ENCODE measurements at regions not wholly inside any gene's neighbourhood (a gene's known extent, or its start where the extent isn't known, plus 50 kb on each side); places are given as distances from the start of the nearest gene placed in this dataset.

DNA sequence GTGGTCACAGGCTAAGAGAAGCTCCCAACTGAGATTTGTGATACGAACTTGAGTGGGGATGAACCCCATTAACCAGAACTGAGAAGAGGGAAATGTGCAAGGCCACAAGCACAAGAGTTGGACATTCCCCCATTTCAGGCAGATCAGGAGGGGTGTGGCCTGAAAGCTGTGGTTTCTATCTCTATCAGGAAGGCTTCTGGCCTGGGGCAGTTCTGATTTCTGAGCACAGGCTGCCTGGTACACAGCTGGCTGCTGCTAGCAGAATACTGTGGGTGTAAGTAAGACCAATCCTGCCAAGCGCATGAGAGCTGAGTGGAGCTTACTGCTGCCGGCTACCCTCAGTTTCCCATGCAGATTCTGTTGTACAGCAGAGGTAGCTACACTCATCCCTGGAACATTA is 484.6 kb downstream of the SATB2 start:
- Histone ChIP-seq H3K4me3 (ENCODE audit: low read depth, low read length) (no peak overlapping the region), H3K9ac (ENCODE audit: low read depth, low read length) (no peak overlapping the region)

DNA sequence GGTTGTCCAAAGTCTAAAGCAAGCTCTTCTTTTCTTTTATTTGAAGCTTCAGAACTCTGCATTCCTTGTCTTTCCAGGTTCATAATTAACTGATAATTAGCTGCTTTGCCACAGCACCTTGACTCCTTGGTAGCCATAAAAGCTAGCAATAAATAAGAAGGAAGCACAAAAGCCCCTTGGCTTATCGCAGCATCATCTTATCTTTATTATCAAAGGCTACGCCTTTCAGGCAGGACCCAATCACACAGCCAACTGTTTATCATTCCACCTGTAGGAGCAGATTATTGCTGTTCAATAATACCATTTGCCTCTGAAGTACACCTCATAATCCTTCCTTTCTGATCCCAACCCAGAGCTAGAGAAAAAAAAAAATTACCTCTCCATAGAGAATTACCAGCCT is 489.2 kb downstream of the SATB2 start:
- H3K9ac ChIP-seq (ENCODE audit: low read depth, low read length), result no peak overlapping the region
- H3K4me3 ChIP-seq (ENCODE audit: low read depth, low read length), result no peak overlapping the region
- no peaks in the 10 kb centered on the region for H3K27me3 ChIP-seq (ENCODE audit: control insufficient read depth, insufficient read depth, low read length)
- H3K4me1 ChIP-seq (ENCODE audit: control insufficient read depth, insufficient read depth, low read length), result no peaks in the 10 kb centered on the region
- no peaks in the 10 kb centered on the region for H3K36me3 ChIP-seq (ENCODE audit: control insufficient read depth, insufficient read depth, low read length)
- H3K9me3 ChIP-seq (ENCODE audit: control insufficient read depth, insufficient read depth, low read length), result no peaks in the 10 kb centered on the region
- no peak overlapping the region for H3K27ac ChIP-seq (ENCODE audit: low read depth, low read length)

More for the DNA sequence above, 484.6 kb downstream of the SATB2 start:
- no peaks in the 10 kb centered on the region for H3K27me3 ChIP-seq (ENCODE audit: control insufficient read depth, insufficient read depth, low read length)
- no peaks in the 10 kb centered on the region for H3K4me1 ChIP-seq (ENCODE audit: control insufficient read depth, insufficient read depth, low read length)
- no peaks in the 10 kb centered on the region for H3K36me3 ChIP-seq (ENCODE audit: control insufficient read depth, insufficient read depth, low read length)
- H3K27ac ChIP-seq (ENCODE audit: low read depth, low read length), result no peak overlapping the region
- no peaks in the 10 kb centered on the region for H3K9me3 ChIP-seq (ENCODE audit: control insufficient read depth, insufficient read depth, low read length)

DNA sequence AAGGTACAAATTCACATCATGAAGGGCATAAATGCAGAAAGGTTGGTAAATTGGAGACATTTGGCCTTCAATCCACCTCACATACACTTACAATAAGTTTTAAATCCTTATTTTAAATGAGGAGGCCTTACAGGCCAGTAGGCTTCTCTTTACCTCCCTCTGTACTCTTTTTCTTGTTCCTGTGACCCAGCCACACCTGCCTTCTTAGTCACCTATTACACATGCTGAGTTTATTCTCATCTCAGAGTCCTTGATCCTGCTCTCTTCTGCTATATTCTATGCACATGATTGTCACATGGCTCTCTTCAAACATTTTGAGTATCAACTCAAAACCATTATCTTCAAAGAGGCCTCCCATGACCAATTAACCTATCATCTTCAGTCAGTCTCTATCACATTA is 491.5 kb downstream of the SATB2 start:
- H3K4me1 ChIP-seq (ENCODE audit: control insufficient read depth, insufficient read depth, low read length), result no peaks in the 10 kb centered on the region
- H3K27me3 ChIP-seq (ENCODE audit: control insufficient read depth, insufficient read depth, low read length), result no peaks in the 10 kb centered on the region
- no peaks in the 10 kb centered on the region for H3K36me3 ChIP-seq (ENCODE audit: control insufficient read depth, insufficient read depth, low read length)
- no peak overlapping the region for H3K4me3 ChIP-seq (ENCODE audit: low read depth, low read length)
- no peak overlapping the region for H3K9ac ChIP-seq (ENCODE audit: low read depth, low read length)
- H3K9me3 ChIP-seq (ENCODE audit: control insufficient read depth, insufficient read depth, low read length), result no peaks in the 10 kb centered on the region
- H3K27ac ChIP-seq (ENCODE audit: low read depth, low read length), result no peak overlapping the region

GRCh38 chr2:198961547-198961946 is 496.2 kb downstream of the SATB2 start:
- no peaks in the 10 kb centered on the region for H3K9me3 ChIP-seq (ENCODE audit: control insufficient read depth, insufficient read depth, low read length)
- no peaks in the 10 kb centered on the region for H3K27me3 ChIP-seq (ENCODE audit: control insufficient read depth, insufficient read depth, low read length)
- no peak overlapping the region for H3K27ac ChIP-seq (ENCODE audit: low read depth, low read length)
- H3K36me3 ChIP-seq (ENCODE audit: control insufficient read depth, insufficient read depth, low read length), result no peaks in the 10 kb centered on the region
- no peak overlapping the region for H3K4me3 ChIP-seq (ENCODE audit: low read depth, low read length)
- H3K4me1 ChIP-seq (ENCODE audit: control insufficient read depth, insufficient read depth, low read length), result no peaks in the 10 kb centered on the region
- no peak overlapping the region for H3K9ac ChIP-seq (ENCODE audit: low read depth, low read length)

GRCh38 chr2:198957181-198957580 is 500.6 kb downstream of the SATB2 start:
- Histone ChIP-seq H3K27ac (ENCODE audit: low read depth, low read length) (no peak overlapping the region), H3K36me3 (ENCODE audit: control insufficient read depth, insufficient read depth, low read length) (no peaks in the 10 kb centered on the region), H3K9me3 (ENCODE audit: control insufficient read depth, insufficient read depth, low read length) (0 out of 2 replicates have a peak, but pooled peaks cover 3% of the 10 kb centered on the region), H3K9ac (ENCODE audit: low read depth, low read length) (no peak overlapping the region), H3K4me1 (ENCODE audit: control insufficient read depth, insufficient read depth, low read length) (no peaks in the 10 kb centered on the region), H3K4me3 (ENCODE audit: low read depth, low read length) (no peak overlapping the region), H3K27me3 (ENCODE audit: control insufficient read depth, insufficient read depth, low read length) (no peaks in the 10 kb centered on the region)

DNA sequence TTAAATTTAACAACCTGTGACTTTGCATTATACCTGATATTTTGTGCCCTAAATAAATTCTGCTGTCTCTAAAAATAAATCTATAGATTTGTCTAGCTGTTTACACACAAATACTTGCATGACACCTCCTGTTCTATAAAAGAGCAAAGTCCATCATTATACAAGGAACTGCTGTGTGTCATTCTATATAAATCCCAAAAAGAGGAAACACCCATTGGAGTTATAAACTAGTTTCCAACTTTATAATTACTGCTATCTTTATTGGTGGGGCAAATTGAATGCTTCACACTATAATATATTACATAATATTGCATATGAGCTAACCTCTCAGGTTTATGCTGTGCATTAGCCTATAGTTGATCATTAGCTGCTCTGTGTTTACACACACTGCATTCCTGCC is 504.4 kb downstream of the SATB2 start:
- H3K9me3 ChIP-seq (ENCODE audit: control insufficient read depth, insufficient read depth, low read length), result 0 out of 2 replicates have a peak, but pooled peaks cover 3% of the 10 kb centered on the region
- no peaks in the 10 kb centered on the region for H3K4me1 ChIP-seq (ENCODE audit: control insufficient read depth, insufficient read depth, low read length)
- no peak overlapping the region for H3K9ac ChIP-seq (ENCODE audit: low read depth, low read length)
- H3K27ac ChIP-seq (ENCODE audit: low read depth, low read length), result no peak overlapping the region
- H3K4me3 ChIP-seq (ENCODE audit: low read depth, low read length), result no peak overlapping the region
- no peaks in the 10 kb centered on the region for H3K27me3 ChIP-seq (ENCODE audit: control insufficient read depth, insufficient read depth, low read length)
- H3K36me3 ChIP-seq (ENCODE audit: control insufficient read depth, insufficient read depth, low read length), result no peaks in the 10 kb centered on the region

DNA sequence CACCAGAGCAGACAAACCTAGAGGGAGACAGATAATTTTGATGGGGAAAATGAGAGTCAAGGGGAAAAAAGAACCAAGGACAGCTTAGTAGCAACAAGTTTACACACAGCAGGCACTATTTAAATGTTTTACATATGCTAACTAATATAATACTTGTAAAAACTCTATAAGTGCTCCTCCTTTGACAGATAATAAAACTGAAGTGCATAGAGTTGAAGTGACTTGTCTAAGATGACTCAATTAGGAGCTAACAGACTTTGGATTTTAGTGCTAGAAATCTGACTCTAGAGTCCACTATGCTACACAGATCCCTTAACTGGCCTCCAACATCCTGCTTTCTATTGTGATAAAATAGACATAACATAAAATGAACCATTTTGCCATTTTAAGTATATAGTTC is 506.9 kb downstream of the SATB2 start:
- Histone ChIP-seq H3K27me3 (ENCODE audit: control insufficient read depth, insufficient read depth, low read length) (no peaks in the 10 kb centered on the region), H3K4me1 (ENCODE audit: control insufficient read depth, insufficient read depth, low read length) (no peaks in the 10 kb centered on the region), H3K4me3 (ENCODE audit: low read depth, low read length) (no peak overlapping the region), H3K27ac (ENCODE audit: low read depth, low read length) (no peak overlapping the region), H3K36me3 (ENCODE audit: control insufficient read depth, insufficient read depth, low read length) (no peaks in the 10 kb centered on the region), H3K9me3 (ENCODE audit: control insufficient read depth, insufficient read depth, low read length) (0 out of 2 replicates have a peak, but pooled peaks cover 3% of the 10 kb centered on the region), H3K9ac (ENCODE audit: low read depth, low read length) (no peak overlapping the region)

DNA sequence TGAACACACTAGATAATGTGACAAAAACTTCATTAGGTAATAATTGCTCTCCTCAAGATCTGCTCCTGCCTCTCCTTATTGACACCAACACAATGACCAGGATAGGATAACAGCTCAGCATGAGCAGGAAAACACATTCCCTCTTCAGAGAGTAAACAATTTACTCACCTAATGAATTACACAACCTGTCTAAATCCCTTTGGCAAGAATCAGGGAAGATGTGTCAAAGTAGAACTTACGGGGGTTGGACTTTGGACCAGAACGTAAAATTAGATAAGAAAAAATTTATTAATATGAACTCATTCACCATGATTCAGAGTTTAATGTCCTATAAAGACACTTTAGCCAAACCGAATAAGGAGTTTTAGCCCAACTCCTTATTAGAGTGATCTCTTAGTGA is 512.2 kb downstream of the SATB2 start:
- Histone ChIP-seq H3K9ac (ENCODE audit: low read depth, low read length) (no peak overlapping the region), H3K27ac (ENCODE audit: low read depth, low read length) (no peak overlapping the region), H3K9me3 (ENCODE audit: control insufficient read depth, insufficient read depth, low read length) (no peaks in the 10 kb centered on the region), H3K36me3 (ENCODE audit: control insufficient read depth, insufficient read depth, low read length) (no peaks in the 10 kb centered on the region), H3K27me3 (ENCODE audit: control insufficient read depth, insufficient read depth, low read length) (no peaks in the 10 kb centered on the region), H3K4me1 (ENCODE audit: control insufficient read depth, insufficient read depth, low read length) (no peaks in the 10 kb centered on the region), H3K4me3 (ENCODE audit: low read depth, low read length) (no peak overlapping the region)

DNA sequence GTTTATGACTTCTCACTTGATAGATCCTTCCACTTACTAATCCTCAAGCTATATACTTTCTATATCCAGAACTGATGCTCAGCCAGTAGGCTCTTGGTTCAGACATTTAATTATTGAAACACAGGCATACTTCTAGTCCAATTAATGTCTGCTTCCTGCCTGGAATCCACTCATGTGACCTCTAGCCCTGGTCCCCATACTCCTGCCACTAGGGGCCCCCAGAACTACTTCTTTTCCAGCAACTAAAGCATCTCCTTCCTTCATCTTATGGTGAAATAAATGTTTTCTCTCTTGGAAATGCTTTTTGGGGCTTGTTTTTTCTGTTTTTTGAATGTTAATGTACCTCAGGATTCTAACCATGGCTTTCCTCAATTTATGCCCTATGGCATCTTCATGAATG is 527.6 kb downstream of the SATB2 start:
- no peaks in the 10 kb centered on the region for H3K27me3 ChIP-seq (ENCODE audit: control insufficient read depth, insufficient read depth, low read length)
- no peak overlapping the region for H3K4me3 ChIP-seq (ENCODE audit: low read depth, low read length)
- H3K36me3 ChIP-seq (ENCODE audit: control insufficient read depth, insufficient read depth, low read length), result no peaks in the 10 kb centered on the region
- no peaks in the 10 kb centered on the region for H3K9me3 ChIP-seq (ENCODE audit: control insufficient read depth, insufficient read depth, low read length)
- H3K27ac ChIP-seq (ENCODE audit: low read depth, low read length), result no peak overlapping the region
- no peak overlapping the region for H3K9ac ChIP-seq (ENCODE audit: low read depth, low read length)
- no peaks in the 10 kb centered on the region for H3K4me1 ChIP-seq (ENCODE audit: control insufficient read depth, insufficient read depth, low read length)

DNA sequence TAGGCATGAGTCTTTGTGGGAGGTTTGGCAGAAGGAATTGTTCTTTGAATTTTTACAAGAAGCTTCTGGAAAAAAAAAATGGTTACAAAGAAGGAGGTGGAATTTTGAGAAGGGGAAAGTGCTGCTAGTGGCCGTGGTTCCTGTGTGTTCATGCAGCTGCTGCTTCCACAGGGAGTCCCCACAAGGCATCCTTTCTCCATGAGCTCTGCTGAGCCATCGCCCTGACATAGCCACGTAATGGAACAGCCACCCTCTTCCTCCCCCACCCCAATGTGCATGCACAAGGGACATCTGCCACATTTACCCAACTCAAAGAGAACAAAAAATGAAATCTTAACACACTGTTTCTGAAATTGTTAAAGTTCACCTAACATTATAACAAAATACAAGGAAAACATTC is 529.7 kb downstream of the SATB2 start:
- H3K27ac ChIP-seq (ENCODE audit: low read depth, low read length), result no peak overlapping the region
- no peaks in the 10 kb centered on the region for H3K27me3 ChIP-seq (ENCODE audit: control insufficient read depth, insufficient read depth, low read length)
- H3K9me3 ChIP-seq (ENCODE audit: control insufficient read depth, insufficient read depth, low read length), result no peaks in the 10 kb centered on the region
- no peaks in the 10 kb centered on the region for H3K4me1 ChIP-seq (ENCODE audit: control insufficient read depth, insufficient read depth, low read length)
- H3K4me3 ChIP-seq (ENCODE audit: low read depth, low read length), result no peak overlapping the region
- no peak overlapping the region for H3K9ac ChIP-seq (ENCODE audit: low read depth, low read length)
- no peaks in the 10 kb centered on the region for H3K36me3 ChIP-seq (ENCODE audit: control insufficient read depth, insufficient read depth, low read length)

GRCh38 chr2:198917926-198918720 is 539.6 kb downstream of the SATB2 start:
- no peak overlapping the region for H3K27ac ChIP-seq (ENCODE audit: low read depth, low read length)
- H3K4me3 ChIP-seq (ENCODE audit: low read depth, low read length), result no peak overlapping the region
- no peaks in the 10 kb centered on the region for H3K4me1 ChIP-seq (ENCODE audit: control insufficient read depth, insufficient read depth, low read length)
- no peaks in the 10 kb centered on the region for H3K27me3 ChIP-seq (ENCODE audit: control insufficient read depth, insufficient read depth, low read length)
- no peaks in the 10 kb centered on the region for H3K36me3 ChIP-seq (ENCODE audit: control insufficient read depth, insufficient read depth, low read length)
- no peak overlapping the region for H3K9ac ChIP-seq (ENCODE audit: low read depth, low read length)
- H3K9me3 ChIP-seq (ENCODE audit: control insufficient read depth, insufficient read depth, low read length), result no peaks in the 10 kb centered on the region
